HG02885 (cell line): ENCODE measurements at regions not wholly inside any gene's neighbourhood (a gene's known extent, or its start where the extent isn't known, plus 50 kb on each side); places are given as distances from the start of the nearest gene placed in this dataset.

Experiments used
- ATAC-seq: cut with Tn5 transposase; IDR thresholded peaks from one replicate; pipeline ENCODE4 v1.9.1; 2021; ENCODE audit warnings: mild to moderate bottlenecking; ENCODE audit not compliant: unreplicated experiment, poor library complexity

GRCh38 chr21:16007943-16008342 is 278.2 kb downstream of the USP25 start:
- ATAC-seq: no peak

- no peak for ATAC-seq
Observed at GRCh38 chr21:16011719-16012118, 281.9 kb downstream of the USP25 start.

- ATAC-seq: no peak
Observed at GRCh38 chr21:16013570-16013969, 283.8 kb downstream of the USP25 start.

- no peak for ATAC-seq
Observed at GRCh38 chr21:16020878-16021277, 291.1 kb downstream of the USP25 start.

- ATAC-seq: no peak
Observed at GRCh38 chr21:16022116-16022515, 292.3 kb downstream of the USP25 start.

GRCh38 chr21:16022921-16023320 is 293.1 kb downstream of the USP25 start:
- no peak for ATAC-seq

- no peak for ATAC-seq
Observed at GRCh38 chr21:16028142-16028541, 298.4 kb downstream of the USP25 start.

- ATAC-seq: no peak
Observed at GRCh38 chr21:16028941-16029464, 299.2 kb downstream of the USP25 start.

GRCh38 chr21:16033193-16033592 is 303.4 kb downstream of the USP25 start:
- ATAC-seq: no peak

- ATAC-seq: no peak
Observed at GRCh38 chr21:16034446-16035190, 304.8 kb downstream of the USP25 start.

- ATAC-seq: no peak
Observed at GRCh38 chr21:16037421-16037955, 307.7 kb downstream of the USP25 start.

- ATAC-seq: no peak
Observed at GRCh38 chr21:16040601-16041000, 310.8 kb downstream of the USP25 start.

- ATAC-seq: no peak
Observed at GRCh38 chr21:16044676-16045075, 314.9 kb downstream of the USP25 start.

GRCh38 chr21:16046656-16047330 is 317.0 kb downstream of the USP25 start:
- no peak for ATAC-seq

GRCh38 chr21:16047904-16048303 is 318.1 kb downstream of the USP25 start:
- no peak for ATAC-seq

- no peak for ATAC-seq
Observed at GRCh38 chr21:16055014-16055413, 325.2 kb downstream of the USP25 start.

GRCh38 chr21:16058896-16059295 is 329.1 kb downstream of the USP25 start:
- ATAC-seq: no peak

- no peak for ATAC-seq
Observed at GRCh38 chr21:16059981-16060380, 330.2 kb downstream of the USP25 start.

GRCh38 chr21:16061194-16061593 is 331.4 kb downstream of the USP25 start:
- no peak for ATAC-seq

- no peak for ATAC-seq
Observed at GRCh38 chr21:16069178-16070112, 339.7 kb downstream of the USP25 start.
